Testis (tissue), 2 donors: ENCODE measurements at regions not wholly inside any gene's neighbourhood (a gene's known extent, or its start where the extent isn't known, plus 50 kb on each side); places are given as distances from the start of the nearest gene placed in this dataset.

Experiments used
- DNase-seq: peaks from one replicate; pipeline ENCODE4 v3.0.0-alpha.2; 2019
- H3K27ac ChIP-seq, 2 donors: fragments of 200-600 bp; sonication (generic); one replicate each; pipeline ENCODE4 v1.5.1; 2019
- H3K27me3 ChIP-seq: fragments of 200-600 bp; sonication (generic); one replicate; pipeline ENCODE4 v1.5.1; 2019
- H3K36me3 ChIP-seq: fragments of 200-600 bp; sonication (generic); one replicate; pipeline ENCODE4 v1.5.1; 2017; ENCODE audit warnings: low read depth; ENCODE audit errors: missing control alignments
- H3K4me1 ChIP-seq: fragments of 200-600 bp; sonication (generic); one replicate; pipeline ENCODE4 v1.5.1; 2019
- H3K4me3 ChIP-seq, 2 donors: fragments of 200-600 bp; sonication (generic); one replicate each; pipeline ENCODE4 v1.5.1; 2017 to 2019
- H3K9me3 ChIP-seq: fragments of 200-600 bp; sonication (generic); one replicate; pipeline ENCODE4 v1.5.1; 2017
- POLR2A ChIP-seq: fragments of 450-650 bp; IDR thresholded peaks from one replicate; pipeline ENCODE4 v1.6.1; 2017; ENCODE audit warnings: antibody characterized with exemption, mild to moderate bottlenecking, moderate library complexity
- WGBS, 2 donors: methylation state at CpG; one replicate each; pipeline ENCODE4 v1.1.5; 2018; 5-methylcytosine and 5-hydroxymethylcytosine counted together
- intact Hi-C: fragments of 100-400 bp; cut with DNase I; formaldehyde crosslinking; loops from one replicate; pipeline ENCODE4 v1.15.1; 2023; ENCODE audit warnings: low total_unique reads
- TF ChIP-seq, protein P1 (sequence below), 3 experiments: fragments of 450-650 bp in 2 of 3; fragments of 200-600 bp in 1 of 3; sonication (generic) in 1 of 3; IDR thresholded peaks; one replicate each; pipeline ENCODE4 v1.5.1; 2016 to 2019; ENCODE audit warnings: antibody characterized with exemption in 3 of 3, mild to moderate bottlenecking in 2 of 3, moderate library complexity in 1 of 3

DNA sequence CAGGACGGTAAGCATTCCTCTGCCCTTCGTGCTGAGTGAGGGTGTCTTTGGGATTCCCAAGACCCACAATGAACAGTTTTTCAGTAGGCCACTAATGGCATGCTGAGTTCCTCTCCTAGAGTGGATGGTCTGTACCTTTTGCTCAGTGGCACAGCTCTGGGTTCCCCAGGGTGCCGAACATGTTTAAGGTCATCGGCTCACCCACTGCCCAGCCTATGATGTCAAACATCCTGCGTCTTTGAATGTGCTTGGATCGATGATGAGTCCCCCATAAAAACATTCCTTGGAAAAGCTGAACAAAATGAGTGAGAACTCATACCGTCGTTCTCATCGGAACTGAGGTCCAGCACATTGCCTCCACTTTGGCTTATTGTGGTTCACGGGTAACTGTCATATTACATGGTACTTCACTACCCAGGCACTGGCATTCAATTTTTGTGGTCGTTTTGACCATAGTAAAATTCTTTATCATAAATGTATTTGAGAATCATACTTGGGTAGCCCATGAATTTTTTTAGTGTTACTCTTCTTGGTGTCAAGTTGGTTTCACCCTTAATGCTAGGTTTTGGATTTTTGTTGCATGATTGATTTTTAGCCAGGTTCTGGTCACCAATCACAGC, 118.2 kb downstream of the SNRPN start:
- WGBS, 2 donors: 86 to 89% methylated on average over 11 of the region's 11 CpGs
- Histone ChIP-seq H3K27ac (no peak overlapping the region), H3K27me3 (no peaks in the 10 kb centered on the region), H3K4me1 (no peaks in the 10 kb centered on the region), H3K9me3 (no peaks in the 10 kb centered on the region), H3K4me3 (no peak overlapping the region), H3K36me3 (peaks cover 5% of the 10 kb centered on the region)
- DNase-seq: no peak
- intact Hi-C loops: no loop called here
- TF ChIP-seq POLR2A: no peak
- TF ChIP-seq, protein P1, sequence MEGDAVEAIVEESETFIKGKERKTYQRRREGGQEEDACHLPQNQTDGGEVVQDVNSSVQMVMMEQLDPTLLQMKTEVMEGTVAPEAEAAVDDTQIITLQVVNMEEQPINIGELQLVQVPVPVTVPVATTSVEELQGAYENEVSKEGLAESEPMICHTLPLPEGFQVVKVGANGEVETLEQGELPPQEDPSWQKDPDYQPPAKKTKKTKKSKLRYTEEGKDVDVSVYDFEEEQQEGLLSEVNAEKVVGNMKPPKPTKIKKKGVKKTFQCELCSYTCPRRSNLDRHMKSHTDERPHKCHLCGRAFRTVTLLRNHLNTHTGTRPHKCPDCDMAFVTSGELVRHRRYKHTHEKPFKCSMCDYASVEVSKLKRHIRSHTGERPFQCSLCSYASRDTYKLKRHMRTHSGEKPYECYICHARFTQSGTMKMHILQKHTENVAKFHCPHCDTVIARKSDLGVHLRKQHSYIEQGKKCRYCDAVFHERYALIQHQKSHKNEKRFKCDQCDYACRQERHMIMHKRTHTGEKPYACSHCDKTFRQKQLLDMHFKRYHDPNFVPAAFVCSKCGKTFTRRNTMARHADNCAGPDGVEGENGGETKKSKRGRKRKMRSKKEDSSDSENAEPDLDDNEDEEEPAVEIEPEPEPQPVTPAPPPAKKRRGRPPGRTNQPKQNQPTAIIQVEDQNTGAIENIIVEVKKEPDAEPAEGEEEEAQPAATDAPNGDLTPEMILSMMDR (IDR thresholded peaks at IDR 0.05): no peak

GRCh38 chr15:25087137-25087536, 132.3 kb downstream of the SNRPN start:
- TF ChIP-seq, protein P1 (IDR thresholded peaks at IDR 0.05): no peak
- TF ChIP-seq POLR2A: no peak
- H3K36me3 ChIP-seq: no peaks in the 10 kb centered on the region
- DNase-seq: no peak
- intact Hi-C loops: no loop called here
- H3K27ac ChIP-seq: no peak overlapping the region
- WGBS, 2 donors: 84 to 87% methylated on average over 8 of the region's 8 CpGs
- H3K27me3 ChIP-seq: no peaks in the 10 kb centered on the region
- no peaks in the 10 kb centered on the region for H3K4me1 ChIP-seq
- no peak overlapping the region for H3K4me3 ChIP-seq
- no peaks in the 10 kb centered on the region for H3K9me3 ChIP-seq

- Histone ChIP-seq H3K36me3 (no peaks in the 10 kb centered on the region), H3K27me3 (no peaks in the 10 kb centered on the region), H3K4me1 (no peaks in the 10 kb centered on the region), H3K4me3 (no peak overlapping the region), H3K27ac (no peak overlapping the region), H3K9me3 (no peaks in the 10 kb centered on the region)
- intact Hi-C loops: no loop called here
- 83 to 91% methylated on average over 7 to 8 of the region's 8 CpGs for WGBS, 2 donors
- no peak for DNase-seq
- TF ChIP-seq POLR2A: no peak
- TF ChIP-seq, protein P1 (IDR thresholded peaks at IDR 0.05): no peak
Measured at GRCh38 chr15:25088261-25088790, 133.5 kb downstream of the SNRPN start.

DNA sequence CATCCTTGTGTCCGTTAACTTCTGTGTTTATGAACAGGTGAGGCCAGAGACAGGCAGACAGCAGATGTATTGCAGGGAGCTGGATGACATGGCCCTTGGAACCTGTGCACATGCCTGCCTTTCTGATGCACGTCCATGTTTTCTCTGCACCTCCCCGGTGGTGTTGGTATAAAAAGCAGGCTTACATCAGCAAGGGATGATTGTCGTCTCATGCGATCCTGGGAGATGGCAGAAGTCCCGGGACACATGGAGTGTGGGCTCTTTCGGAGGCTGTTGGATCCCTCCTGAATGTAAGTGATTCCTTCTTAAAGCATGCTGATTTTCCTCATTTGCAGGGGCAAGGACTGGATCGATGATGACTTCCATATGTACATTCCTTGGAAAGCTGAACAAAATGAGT, 134.8 kb downstream of the SNRPN start:
- no peak overlapping the region for H3K4me3 ChIP-seq
- H3K27ac ChIP-seq: no peak overlapping the region
- DNase-seq: no peak
- TF ChIP-seq POLR2A: no peak
- TF ChIP-seq, protein P1 (IDR thresholded peaks at IDR 0.05): no peak
- intact Hi-C loops: no loop called here
- H3K27me3 ChIP-seq: no peaks in the 10 kb centered on the region
- H3K4me1 ChIP-seq: no peaks in the 10 kb centered on the region
- 82 to 95% methylated on average over 8 of the region's 8 CpGs for WGBS, 2 donors
- H3K36me3 ChIP-seq: no peaks in the 10 kb centered on the region
- no peaks in the 10 kb centered on the region for H3K9me3 ChIP-seq
